Stimulated activated CD8-positive, alpha-beta memory T cell treated with anti-CD3 and anti-CD28 coated beads, Interleukin-15, amount 100 ng/mL, for 24 hours (primary cell): ENCODE measurements at regions not wholly inside any gene's neighbourhood (a gene's known extent, or its start where the extent isn't known, plus 50 kb on each side); places are given as distances from the start of the nearest gene placed in this dataset.
"Not testable (repeated sequence)": the region's sequence is repeated elsewhere in the genome, so short reads cannot be mapped to it uniquely, and the experiment has no call there.

Experiments
- DNase-seq: peaks from one replicate; pipeline ENCODE4 v3.0.0-alpha.2; 2020; ENCODE audit warnings: low read depth

DNA sequence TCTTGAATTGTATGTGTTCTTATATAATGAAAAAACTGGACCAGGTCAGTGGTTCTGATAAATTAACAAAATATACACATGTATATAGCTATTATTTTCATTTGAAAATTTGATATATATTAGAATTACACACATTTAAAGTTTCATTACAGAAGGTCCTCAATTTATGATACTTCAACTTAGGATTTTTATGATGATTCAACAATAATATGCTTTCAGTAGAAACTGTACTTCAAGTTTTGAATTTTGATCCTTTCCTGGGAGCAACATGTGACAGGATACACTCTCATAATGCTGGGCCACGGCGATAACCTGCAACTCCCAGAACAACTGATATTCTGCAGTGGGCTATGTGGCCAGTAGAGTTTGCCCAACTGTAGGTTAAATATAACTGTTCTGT, 344.7 kb downstream of the TAF11L14 start:
- no peak for DNase-seq

DNA sequence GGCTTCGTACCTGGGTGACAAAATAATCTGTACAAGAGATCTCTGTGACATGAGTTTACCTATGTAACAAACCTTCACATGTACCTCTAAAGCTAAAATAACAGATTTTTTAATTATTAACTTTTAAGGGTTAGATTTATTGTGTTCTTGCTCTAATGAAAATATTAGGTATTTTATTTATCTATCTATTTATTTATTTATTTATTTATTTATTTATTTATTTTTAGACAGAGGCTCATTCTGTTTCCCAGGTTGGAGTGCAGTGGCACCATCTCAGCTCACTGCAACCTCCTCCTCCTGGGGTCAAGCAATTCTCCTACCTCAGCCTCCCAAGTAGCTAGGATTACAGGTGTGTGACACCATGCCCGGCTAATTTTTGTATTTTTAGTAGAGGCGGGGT, 348.4 kb downstream of the TAF11L14 start:
- DNase-seq, result not testable (repeated sequence)

DNA sequence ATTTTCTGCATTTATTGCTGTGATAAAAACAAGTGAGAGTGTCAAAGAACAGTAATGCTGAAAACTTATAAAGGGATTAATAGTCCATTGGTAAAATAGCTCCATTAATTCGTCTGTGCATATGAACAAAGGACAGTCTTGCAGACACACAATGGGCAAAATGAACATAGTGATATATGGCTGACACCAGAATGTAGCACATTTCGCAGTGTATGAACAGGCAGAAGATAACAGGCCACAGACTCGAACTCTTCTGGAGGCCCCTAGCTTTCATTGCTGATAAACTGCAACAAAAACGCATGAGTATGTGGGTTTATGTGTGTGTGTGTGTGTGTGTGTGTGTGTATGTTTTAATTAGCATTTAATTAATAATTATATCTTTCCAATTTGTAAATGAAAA, 354.8 kb downstream of the TAF11L14 start:
- no peak for DNase-seq

DNA sequence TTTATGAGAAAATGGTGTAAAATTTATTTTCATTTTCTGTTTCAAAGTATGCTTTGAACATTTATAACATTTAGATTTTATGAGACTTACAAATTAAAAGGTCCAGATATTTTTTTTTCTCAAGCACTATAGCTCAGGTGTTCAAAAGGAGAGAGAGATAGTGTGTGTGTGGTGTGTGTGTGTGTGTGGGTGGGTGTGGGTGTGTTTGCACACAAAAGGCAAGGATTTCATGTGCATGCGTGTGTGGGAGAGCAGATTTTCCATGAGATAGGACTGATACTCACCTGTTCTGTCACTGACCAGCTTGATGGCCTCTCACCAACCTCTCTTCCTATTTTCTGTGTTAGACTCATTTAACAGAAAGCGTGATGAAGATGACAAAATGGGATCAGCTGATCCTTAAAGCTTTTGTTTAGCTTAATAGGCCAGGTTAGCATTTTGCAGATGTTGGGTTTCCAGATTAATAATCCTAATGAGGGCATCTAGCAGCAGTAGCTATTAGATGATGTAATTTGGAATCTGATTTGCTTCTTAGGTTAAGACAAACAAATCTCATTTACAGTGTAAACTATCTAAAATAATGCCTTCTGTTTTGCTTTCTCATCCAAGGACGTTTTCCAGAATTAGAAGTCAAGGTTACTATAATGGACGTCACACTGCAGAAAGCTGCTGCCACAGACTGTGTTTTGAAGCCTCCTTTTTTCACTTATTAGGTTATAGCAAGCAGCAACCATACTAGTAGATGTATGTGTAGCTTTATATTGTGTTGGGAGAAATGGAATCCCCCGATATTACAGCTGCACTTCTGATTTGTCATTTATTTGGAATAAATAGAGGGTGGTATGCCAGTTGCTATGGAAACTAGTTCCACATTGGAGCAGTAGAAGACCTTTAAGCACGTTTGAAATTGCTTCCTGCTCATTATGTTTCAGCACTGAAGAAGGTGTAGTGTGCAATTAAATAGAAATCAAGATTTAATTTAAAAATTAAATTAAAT, 355.6 kb downstream of the TAF11L14 start:
- no peak for DNase-seq

DNA sequence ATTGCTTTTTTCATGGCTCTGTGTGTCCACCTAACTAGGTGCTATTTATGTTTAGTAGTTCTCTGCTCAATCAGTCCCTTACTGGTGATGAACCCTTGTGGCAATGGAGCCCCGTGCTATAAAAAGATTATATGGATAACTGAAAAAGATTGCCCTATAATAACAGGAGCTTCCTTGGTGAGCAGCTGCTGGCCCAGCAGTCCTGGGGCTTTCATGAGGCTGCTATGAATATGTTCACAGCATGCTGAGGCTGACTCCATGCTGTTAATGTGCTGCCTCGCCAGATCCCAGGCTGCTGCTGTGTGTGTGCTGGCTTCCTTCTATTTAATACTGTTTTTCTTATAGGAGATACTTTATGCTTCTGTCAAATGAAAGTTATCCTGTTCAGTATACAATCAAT, 357.5 kb downstream of the TAF11L14 start:
- no peak for DNase-seq

DNA sequence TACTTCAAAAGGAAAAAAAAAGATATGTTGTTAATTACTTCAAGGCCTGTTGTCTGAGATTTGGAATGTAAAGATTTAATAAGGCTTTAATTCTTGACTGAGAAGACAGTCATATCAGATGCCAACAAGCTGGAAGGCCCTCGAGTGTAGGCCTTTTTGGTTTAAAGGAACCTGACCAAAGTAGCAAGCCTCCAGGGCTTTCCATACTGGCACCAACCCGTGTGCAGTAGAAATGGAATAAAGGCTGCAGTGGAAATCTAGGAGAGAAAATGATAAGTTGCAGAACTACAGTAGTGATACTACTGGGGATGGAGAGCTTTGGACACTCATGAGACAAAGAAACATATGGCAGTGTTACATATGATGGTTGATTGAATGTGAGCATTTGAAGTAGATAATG, 358.0 kb downstream of the TAF11L14 start:
- DNase-seq, result no peak

DNA sequence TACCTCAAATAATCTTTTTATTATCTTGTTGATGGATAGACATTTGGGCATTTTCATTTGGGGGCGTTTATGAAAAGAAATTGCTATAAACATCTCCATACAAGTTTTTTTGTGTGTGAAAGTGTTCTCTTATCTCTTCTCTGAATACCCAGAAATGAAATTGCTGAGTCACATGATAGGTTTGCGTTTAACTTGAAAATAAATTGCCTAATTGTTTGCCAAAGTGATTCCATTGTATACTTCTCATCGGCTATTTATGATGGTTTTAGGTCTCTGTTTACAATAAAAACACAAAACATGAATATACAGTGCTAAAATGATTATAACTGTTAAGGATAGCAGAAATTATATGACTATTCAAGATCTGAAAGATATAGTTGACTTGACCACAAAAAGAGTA, 361.7 kb downstream of the TAF11L14 start:
- DNase-seq, result no peak

DNA sequence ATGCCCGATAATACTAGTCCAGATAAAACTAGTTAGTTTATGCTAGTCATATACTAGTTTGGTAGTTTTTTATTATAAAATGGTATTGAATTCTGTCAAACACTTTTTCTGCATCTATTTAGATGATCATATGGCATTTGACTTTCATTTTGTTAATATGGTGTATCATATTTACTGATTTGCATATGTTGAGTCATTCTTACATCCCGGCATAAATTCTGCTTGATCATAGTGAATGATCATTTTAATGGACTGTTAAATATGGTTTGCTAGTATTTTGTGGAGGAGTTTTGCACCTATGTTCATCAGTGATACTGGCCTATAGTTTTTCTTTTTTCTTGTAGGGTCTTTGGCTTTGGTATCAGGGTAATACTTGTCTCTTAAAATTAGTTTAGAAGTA, 365.6 kb downstream of the TAF11L14 start:
- DNase-seq, result no peak

DNA sequence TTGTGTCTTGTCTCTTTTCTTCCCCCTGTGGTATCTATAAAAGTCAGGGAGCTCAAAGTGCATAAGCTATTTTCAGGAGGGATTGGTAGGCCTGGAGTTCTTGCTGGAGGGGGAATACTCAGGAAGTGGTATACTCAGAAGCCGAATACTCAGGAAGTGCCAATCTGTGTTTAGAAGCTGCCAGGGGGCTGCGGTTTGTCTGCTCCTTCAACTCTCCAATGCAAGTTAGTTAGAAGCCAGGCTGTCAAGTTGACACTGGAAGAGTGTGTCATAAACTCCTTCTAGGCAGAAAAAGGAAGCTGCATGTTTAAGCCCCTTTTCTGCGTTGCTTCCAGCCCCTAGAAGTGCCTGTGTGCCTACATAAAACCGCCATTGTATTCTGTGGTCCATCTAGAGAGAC, 366.5 kb downstream of the TAF11L14 start:
- DNase-seq, result no peak

DNA sequence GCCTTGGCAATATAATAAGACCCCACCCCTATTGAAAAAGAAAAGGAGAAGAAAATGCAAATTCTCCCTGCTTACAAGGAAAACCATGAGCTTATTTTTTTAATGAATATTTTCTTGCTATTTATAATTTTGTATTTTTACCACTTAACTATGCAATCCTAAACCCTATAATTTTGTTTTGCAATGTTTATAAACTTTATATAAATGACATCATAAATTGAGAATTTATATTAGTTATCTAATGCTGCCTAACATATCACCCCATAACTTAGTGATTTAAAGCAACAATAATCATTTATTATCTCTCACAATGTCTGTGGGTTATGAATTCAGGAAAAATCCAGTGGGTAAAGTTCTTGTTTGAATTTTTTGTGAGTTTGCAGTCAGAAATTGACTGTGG, 369.1 kb downstream of the TAF11L14 start:
- no peak for DNase-seq

DNA sequence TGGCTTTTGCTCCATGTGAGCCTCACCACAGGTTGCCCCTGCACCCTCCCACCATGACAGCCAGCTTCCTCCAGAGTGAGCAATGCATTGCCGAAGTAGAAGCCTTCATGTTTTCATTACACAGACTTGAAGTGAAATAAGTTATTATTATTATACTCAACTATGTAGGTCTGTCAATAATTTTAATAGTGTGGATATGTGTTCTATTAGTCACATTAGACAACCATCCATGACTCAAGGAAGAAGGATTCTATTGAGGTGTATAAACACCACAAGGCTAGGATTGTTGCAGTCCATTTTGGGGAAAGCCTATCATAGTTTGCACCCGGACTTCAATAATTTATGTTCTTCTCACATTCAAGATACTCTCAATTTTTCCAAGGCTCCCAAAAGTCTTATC, 369.5 kb downstream of the TAF11L14 start:
- DNase-seq, result no peak

DNA sequence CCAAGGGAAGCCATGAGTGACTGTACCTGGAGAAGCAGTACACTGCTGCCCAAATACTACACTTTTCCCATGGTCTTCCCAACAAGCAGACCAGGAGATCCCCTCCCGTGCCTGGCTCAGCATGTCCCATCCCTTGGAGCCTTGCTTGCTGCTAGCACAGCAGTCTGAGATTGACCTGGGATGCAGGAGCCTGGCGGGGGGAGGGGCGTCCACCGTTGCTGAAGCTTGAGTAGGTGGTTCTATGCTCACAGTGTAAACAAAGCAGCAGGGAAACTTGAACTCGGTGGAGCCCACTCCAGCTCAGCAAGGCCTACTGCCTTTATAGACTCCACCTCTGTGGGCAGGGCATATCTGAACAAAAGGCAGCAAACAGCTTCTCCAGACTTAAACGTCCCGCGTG, 372.0 kb downstream of the TAF11L14 start:
- DNase-seq, result not testable (repeated sequence)

DNA sequence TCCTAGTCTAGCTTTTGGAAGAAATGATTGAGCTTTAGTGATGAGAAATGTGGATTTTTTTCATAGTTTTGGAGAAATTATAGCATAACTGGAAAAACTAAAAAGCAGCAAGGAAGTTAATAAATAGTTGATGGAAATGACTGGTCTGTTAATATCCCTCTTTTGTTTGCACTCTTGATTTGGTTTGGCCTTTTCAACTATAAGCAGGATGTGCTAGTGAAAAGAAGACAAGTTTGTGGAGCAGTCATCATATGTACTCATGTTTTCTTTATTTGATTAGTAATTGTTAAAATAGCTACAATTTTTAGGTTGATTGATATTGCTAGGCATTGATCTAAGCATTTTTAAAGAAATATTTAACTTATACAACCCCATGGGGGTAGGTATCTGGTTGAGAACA, 374.7 kb downstream of the TAF11L14 start:
- DNase-seq, result no peak

DNA sequence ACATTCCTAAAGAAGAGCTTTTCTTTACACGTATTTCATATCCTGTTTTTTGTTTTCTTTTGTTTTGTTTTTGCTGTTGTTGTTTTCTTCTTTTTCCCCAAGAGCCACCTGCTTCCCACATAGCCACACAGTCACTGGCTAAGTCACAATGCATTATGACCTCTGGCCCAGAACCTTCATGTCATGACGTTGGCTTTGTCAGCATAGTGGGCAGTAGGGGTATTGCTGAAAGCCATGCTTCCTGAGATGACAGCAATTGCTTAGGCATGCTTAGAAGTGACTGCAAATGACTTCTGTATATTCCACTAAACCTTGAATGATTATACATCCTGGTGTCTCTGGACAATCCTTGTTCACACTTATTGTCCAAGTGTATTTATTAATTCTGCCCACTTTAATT, 375.8 kb downstream of the TAF11L14 start:
- DNase-seq, result no peak

DNA sequence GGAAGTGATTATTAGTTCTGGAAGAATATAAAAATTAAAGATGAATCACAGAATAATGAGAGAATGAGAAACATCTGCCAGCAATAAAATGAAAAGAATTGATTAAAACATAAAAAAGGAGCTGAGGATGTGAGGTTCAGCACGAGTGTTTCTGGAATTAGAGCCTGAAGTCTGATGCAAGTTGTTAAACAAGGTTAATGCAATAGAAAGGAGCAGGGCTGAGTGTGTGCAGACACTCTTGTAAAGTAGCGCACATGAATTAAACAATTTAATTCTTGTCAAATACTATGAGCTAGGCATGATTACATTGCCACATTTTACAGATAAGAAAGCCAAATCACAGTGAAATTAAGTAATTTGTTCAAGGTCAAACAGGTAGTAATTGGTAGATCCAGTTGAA, 384.2 kb downstream of the TAF11L14 start:
- DNase-seq, result no peak

DNA sequence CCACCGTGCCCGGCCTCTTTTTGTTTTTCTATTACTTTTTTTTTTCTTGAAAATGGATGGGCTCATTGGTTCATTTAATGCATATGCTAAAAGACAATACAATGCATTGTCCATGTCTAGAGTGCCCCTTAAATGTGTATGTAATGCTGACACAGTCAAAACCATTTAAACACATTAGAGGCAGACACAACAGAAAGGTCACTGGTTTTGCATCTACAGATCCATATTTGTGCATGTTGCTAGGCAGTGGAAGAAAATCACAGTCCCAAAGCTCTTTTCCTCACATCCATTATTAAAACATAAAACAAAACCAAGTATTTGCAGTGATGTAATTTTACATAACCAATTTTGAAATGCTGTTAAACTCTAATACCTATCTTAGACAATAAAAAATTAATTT, 389.0 kb downstream of the TAF11L14 start:
- no peak for DNase-seq

DNA sequence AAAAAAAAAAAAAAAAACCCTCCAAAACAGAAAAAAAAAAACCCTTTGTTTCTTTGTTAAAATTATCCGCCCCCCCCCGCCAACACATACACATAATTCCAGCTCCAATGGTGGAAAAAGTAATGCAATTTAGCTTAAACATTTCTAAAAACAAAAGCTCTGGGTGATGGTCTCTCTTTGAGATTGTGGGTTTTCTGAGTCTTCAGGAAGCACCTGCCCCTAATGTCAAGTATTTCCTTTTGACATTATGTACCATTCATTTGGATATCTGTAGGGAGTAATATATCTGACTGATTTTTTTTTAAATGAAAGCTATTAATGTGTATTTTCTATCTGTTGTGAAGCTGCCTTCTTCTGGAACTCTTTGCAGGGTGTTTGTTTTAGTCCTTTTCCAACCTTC, 389.7 kb downstream of the TAF11L14 start:
- no peak for DNase-seq

DNA sequence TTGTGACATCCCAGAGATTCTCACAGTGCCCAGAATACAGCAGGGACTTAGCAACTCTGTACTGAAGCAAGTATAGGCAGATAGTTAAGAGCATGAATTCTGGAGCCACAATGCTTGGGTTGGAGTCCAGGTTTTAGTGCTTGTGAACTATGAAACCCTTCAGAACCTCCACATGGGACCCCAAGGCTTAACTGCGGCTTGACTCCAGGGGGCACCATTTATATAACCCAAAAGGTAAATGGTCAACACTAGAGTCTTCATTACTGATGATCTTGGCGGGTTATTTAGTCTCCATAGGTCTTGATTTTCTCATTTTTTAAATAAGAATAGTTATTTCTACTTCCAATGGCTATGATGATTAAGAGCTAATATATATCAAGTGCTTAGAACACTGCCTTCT, 390.3 kb downstream of the TAF11L14 start:
- no peak for DNase-seq

DNA sequence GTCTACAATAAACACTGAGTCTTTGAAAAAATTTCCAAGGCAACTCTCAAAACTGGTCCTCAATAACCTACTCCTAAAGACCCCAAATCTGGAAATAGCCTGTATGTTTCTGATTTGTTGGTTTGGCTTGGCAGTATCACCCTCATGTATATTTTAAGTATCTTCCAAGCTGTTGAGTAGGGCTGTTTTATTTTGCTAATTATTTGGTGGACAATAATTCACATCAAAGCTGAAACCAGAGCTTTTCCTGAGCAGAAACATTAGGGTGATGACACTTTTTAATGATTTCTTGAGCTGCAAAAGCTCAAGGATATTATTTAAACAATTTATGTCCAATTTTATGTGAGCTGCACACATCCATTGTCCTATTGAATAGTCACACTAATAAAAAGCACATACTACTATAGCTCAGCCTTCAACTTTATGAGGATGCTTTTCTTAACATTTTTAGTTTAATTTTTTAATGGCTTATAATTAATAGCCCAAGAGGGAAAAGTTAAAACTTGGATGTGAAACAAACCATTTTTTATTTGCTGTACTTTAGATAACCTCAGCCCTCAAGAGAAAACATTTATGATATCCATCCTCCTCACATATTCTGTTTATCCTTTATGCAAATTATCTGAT, 393.1 kb downstream of the TAF11L14 start:
- DNase-seq, result no peak

DNA sequence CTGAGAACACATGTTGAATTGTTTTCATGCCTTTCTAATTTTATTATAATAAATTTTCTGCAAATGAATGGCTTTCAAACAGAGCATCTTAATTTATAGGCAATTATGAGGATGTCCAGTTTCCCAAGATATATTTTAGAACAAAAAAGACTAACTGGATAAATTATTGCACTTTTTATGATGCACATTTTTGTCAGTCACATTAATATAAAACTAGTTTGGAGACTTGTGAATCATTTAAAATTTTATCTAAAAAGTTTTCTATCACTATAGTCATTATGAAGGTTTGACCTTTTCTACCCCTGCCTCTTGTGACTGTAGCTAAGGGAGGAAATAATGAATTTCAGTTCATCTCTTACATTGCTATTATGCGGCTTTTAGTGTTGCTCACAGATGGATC, 393.8 kb downstream of the TAF11L14 start:
- no peak for DNase-seq

DNA sequence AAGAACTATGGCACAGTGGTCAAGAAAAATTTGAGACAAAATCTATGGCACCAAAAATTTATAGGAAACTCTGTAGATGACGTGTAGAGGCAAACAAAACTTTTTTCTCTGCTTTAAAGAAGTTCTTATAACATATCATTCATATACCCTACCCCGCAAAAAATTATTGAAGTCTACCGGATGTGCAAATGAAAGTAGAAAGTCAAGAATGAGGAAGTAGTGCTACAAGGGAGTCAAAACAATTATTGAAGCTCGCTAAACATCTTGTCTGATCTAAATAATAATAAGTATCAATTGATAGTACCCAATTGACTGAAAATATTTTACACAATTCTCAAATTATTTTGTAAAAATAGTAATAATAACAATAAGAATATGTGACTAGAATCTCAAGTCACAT, 398.5 kb downstream of the TAF11L14 start:
- no peak for DNase-seq

DNA sequence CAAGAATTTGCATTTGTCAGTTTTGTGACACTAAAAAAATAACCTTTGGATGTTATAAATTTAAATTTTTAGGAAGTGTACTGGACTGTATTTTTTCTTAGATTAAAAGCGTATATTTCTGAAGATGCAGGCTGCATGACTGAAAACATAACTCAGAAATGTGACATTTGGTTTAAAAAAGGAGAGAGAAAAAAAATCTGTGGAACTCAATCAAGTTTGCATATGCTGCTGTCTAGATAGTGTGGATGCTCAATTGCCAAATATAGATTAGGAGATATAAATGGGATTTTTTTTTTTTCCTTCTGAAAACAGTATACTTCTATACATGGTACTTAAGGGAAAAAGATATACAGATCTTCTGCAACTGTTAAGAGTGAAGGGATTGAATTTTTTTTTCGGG, 402.3 kb downstream of the TAF11L14 start:
- no peak for DNase-seq

DNA sequence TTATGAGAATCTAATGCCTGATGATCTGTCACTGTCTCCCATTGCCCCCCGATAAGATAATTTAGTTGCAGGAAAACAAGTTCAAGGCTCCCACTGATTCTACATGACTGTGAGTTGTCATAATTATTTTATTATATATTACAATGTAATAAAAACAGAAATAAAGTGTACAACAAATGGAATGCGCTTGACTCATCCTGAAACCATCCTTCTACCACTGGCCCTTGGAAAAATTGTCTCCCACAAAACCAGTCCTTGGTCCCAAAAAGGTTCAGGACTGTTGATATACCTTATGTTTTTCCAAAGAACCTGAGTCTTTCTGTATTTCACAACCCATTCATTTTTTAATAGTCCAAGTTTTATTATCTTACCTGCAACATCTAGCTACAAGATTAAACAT, 403.5 kb downstream of the TAF11L14 start:
- DNase-seq, result no peak

DNA sequence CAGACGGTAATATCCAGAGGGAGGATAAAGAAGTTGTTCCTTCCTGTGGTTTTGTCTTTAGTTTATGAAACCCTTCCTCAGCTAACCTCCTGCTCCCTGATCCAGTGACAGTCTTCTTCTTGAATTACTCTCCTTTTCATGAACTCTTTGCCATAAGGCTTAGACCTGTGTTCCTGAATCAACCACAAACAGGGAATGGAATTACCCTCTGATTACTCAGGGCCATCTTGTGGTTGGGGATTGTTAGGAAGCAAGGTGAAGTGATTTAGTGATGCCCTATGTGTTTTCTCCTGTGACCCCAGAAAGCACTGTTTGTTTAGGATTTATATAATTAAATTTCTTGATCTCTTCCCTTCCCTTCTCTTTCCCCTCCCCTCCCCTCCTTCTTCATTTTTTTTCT, 409.1 kb downstream of the TAF11L14 start:
- no peak for DNase-seq
